GM12875 (cell line): ENCODE measurements at regions not wholly inside any gene's neighbourhood (a gene's known extent, or its start where the extent isn't known, plus 50 kb on each side); places are given as distances from the start of the nearest gene placed in this dataset.

Source experiments
- H3K4me3 ChIP-seq: one replicate; pipeline ENCODE4 v1.5.1; 2011; ENCODE audit warnings: low read depth, low read length, control low read depth
- CTCF ChIP-seq: IDR thresholded peaks from 2 replicates; pipeline ENCODE4 v1.5.1; 2011; ENCODE audit warnings: low read depth, mild to moderate bottlenecking, control low read depth, inconsistent platforms, low read length, moderate library complexity, borderline replicate concordance; ENCODE audit not compliant: insufficient read depth

DNA sequence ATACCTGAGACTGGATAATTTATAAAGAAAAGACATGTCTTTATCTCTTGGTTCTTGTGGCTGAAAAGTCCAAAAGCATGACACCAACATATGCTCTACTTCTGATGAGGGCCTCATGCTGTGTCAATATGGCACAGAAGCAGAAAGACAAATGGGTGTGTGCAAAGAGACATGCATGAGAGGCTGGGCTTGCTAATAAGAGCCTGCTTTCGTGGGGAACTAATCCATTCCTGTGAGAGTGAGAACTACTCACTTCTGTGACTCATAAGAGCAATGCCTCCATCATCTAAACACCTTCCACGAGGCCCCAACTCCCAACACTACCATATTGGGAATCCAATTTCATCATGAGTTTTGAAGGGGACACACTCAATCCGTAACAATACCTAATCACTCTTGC lies 340.0 kb upstream of the DUSP10 start:
- TF ChIP-seq CTCF, result no peak
- no peak overlapping the region for H3K4me3 ChIP-seq

DNA sequence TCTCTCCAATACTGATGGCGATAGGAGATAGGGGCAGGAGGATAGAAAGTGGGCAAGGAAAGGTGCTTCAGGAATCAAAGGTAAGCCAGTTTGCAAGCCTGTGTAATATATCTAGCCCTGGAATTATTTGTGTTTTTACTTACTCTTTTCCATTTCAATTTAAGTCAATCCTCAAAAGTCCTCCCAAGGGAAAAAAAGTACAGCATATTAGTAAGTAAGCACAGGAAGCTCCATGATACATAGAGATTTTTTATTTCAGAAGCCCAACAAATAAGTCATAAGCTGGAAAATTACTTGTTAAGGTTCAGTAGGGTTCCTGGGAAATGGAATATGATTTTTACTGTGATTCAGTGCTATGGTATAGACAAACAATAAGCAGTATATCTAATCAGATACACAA lies 337.7 kb upstream of the DUSP10 start:
- H3K4me3 ChIP-seq, result no peak overlapping the region
- TF ChIP-seq CTCF, result no peak

DNA sequence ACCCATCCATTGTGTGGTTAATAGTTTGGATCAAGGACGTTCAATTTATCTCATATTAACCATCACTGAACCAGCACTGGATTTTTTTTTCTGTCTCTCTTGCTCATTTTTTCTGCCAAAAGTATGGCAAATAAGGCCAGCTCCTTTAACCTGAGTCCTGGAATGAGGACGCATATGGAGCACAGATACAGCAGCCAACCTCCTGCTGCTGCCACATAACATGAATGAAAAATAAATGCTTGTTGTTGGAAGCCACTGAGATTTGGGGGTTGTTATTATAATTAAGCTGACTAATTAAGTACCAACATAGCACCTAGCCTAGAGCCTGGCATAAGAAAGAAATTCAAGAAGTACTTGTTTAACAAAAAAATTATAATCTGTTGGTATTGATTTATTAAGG lies 335.3 kb upstream of the DUSP10 start:
- no peak overlapping the region for H3K4me3 ChIP-seq
- no peak for TF ChIP-seq CTCF

DNA sequence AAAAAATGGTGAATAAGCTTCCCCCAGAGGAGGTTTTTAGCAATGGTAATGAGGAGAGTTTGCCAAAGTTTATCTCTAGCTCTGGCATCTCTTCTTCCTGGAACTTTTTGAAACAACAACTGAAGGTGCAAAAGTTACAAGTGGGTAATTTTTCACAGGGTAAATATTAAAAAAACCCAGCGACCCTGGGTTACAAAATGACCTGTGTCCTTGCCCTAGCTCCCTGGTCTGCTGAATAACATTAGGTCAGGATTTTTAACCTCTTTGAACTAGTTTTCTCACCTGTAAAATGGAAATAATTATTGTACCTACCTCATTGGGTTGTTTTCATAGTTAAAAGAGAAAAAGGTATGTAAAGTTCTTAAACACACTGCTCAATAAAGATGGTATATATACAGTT lies 332.4 kb upstream of the DUSP10 start:
- TF ChIP-seq CTCF, result no peak
- no peak overlapping the region for H3K4me3 ChIP-seq

GRCh38 chr1:222073307-222073995 lies 331.6 kb upstream of the DUSP10 start:
- TF ChIP-seq CTCF, result no peak
- H3K4me3 ChIP-seq, result no peak overlapping the region

DNA sequence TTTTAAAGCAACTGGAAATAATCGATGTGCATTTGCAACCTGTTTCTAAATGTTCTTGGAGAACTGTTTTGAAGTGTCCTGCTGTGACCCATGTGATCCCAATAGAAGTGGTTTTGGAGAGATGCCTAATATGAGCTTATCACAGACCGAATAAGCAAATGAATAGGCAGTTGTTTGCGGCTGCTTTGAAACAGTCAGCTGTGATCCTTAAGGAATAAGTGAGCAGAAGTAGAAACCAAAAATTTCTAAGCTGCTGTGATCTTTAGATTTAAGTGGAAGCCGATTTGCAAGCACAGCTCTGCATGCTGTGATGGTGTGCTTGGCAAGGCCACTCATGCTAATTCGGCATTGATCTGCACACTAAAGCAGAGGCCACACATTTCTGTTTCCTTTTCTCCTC lies 329.5 kb upstream of the DUSP10 start:
- no peak overlapping the region for H3K4me3 ChIP-seq
- TF ChIP-seq CTCF, result no peak

GRCh38 chr1:222068937-222069336 lies 327.0 kb upstream of the DUSP10 start:
- no peak for TF ChIP-seq CTCF
- H3K4me3 ChIP-seq, result no peak overlapping the region
